ENCODE measurements at regions not wholly inside any gene's neighbourhood (a gene's known extent, or its start where the extent isn't known, plus 50 kb on each side); places are given as distances from the start of the nearest gene placed in this dataset.

GRCh38 chr10:29811751-29812427, 177.1 kb upstream of the SVIL start:
- no peak for TF ChIP-seq POLR2A (IDR thresholded peaks at IDR 0.05; ENCODE audit: low read depth, low read length)
- no peak for TF ChIP-seq POLR2AphosphoS5 (IDR thresholded peaks at IDR 0.05; ENCODE audit: low read depth, low read length)
- TF ChIP-seq SPI1 (IDR thresholded peaks at IDR 0.05; ENCODE audit: low read depth, low read length): no peak
- TF ChIP-seq POU2F2 (IDR thresholded peaks at IDR 0.05; ENCODE audit: low read depth, low read length): no peak
- TF ChIP-seq TAF1 (IDR thresholded peaks at IDR 0.05; ENCODE audit: low read depth, low read length): no peak

Measured in GM12891 (cell line).